D721Med (cell line): ENCODE measurements at regions not wholly inside any gene's neighbourhood (a gene's known extent, or its start where the extent isn't known, plus 50 kb on each side); places are given as distances from the start of the nearest gene placed in this dataset.

Source experiments
- DNase-seq: peaks from one replicate; pipeline ENCODE4 v3.0.0; 2011; ENCODE audit warnings: low spot score; ENCODE audit not compliant: insufficient read length
- FAIRE-seq: peaks from 2 replicates; lab custom pipeline; 2011; peaks lifted over from hg19 to GRCh38; lab: Jason Lieb, UNC
- CTCF ChIP-seq: IDR thresholded peaks from 2 replicates; pipeline ENCODE4 v1.5.1; 2012; ENCODE audit warnings: mild to moderate bottlenecking, control low read depth; ENCODE audit not compliant: insufficient read depth; ENCODE audit errors: missing control alignments

- DNase-seq (no peak), FAIRE-seq (no peak)
- no peak for TF ChIP-seq CTCF
These were observed 506.6 kb upstream of the NOX3 start for GRCh38 chr6:155962276-155962675.

- FAIRE-seq = no peak
- DNase-seq = no peak
- no peak for TF ChIP-seq CTCF
These were observed 504.4 kb upstream of the NOX3 start for GRCh38 chr6:155959898-155960495.

GRCh38 chr6:155958550-155958949 lies 502.9 kb upstream of the NOX3 start:
- TF ChIP-seq CTCF = no peak
- no peak for FAIRE-seq
- DNase-seq = no peak

- FAIRE-seq (no peak), DNase-seq (no peak)
- no peak for TF ChIP-seq CTCF
These were observed 499.4 kb upstream of the NOX3 start for GRCh38 chr6:155955038-155955437.

- TF ChIP-seq CTCF = no peak
- FAIRE-seq (no peak), DNase-seq (no peak)
These were observed 498.5 kb upstream of the NOX3 start for GRCh38 chr6:155954149-155954548.

GRCh38 chr6:155949256-155949655 lies 493.6 kb upstream of the NOX3 start:
- TF ChIP-seq CTCF = no peak
- FAIRE-seq (no peak), DNase-seq (no peak)

GRCh38 chr6:155946860-155947259 lies 491.2 kb upstream of the NOX3 start:
- FAIRE-seq = no peak
- TF ChIP-seq CTCF = no peak
- no peak for DNase-seq
